ENCODE measurements at regions not wholly inside any gene's neighbourhood (a gene's known extent, or its start where the extent isn't known, plus 50 kb on each side); places are given as distances from the start of the nearest gene placed in this dataset.
"Not testable (repeated sequence)": the region's sequence is repeated elsewhere in the genome, so short reads cannot be mapped to it uniquely, and the experiment has no call there.

DNA sequence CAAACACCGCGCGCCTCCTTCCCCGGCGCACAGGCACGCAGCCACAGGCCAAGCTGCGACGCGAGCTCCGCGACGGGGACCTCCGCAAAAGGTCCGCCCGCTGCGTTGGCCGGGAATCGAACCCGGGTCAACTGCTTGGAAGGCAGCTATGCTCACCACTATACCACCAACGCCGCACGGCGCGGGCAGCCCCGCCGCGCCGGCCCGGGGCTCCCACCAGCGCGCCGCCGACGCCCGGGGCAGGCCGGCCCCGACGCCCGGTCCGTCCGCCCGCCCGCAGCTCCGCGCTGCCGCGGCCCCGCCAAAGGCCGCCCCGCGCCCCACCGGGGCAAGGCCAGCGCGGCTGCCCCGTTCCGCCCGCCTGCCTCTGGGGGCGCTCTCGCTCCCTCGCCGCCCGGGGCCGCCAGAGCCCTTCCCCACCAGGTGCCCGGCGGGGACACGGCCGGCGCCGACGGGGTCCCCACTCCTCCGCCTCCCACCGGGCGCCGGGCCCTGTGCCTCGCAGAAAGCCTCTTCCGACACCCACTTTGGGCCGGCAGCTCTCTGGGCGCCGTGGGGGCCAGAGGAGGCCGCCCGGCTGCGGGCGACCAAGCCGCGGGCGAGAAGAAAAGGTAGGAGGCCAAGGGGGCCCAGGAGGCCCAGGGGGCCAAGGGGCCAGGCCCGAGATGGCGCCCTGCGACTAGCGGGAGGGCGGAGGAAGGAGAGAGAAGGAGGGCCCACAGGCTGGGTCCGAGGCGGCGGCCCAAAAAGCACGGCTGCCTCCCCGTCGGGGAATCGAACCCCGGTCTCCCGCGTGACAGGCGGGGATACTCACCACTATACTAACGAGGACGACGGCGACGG, 50.2 kb upstream of the FCGR2A start:
- DNase-seq; intact Hi-C loops (cut with DNase I, micrococcal nuclease): not testable (repeated sequence)
- peak; percentile 38 for ATAC-seq

DNA sequence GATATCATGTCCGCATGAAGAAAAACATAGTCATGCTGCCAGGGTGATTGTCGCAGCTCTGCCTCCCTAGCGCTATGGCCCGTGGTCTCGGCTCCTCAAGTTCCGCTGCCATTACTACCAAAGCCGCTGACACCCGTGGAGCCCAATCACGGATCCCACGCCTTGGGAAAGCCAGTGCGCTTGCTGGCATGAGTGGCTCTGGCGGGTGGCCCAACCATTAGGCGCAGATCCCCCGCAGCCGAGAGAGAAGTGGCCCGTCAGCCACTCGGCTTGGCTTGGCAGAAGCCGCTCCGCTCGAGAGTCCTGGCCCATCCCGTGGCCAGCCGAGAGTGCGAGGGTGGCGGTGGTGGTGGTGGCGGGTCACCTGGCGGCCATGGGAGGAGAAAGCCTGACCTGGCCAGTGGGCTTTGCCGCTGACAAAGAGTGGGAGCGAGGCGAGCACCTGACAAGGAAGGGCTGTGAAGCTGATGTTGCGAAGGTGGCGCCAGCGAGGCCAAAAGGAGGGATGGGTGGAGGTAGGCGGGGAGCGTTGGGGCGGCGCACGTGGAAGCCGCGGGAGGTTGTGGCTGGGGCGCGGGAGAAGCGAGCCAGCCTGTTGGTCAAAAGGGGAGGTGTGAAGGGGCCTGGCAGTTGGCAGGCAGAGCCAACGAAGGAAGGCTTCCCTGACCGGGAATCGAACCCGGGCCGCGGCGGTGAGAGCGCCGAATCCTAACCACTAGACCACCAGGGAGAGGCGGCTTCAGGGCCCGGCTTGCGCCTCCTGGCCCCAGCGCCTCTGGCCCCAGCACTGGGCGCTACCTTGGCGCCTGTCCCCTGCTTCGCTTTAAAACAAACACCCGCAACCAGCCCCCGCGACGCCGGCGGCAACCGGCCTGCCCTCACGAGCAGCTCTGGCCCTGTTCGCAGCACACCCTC, 51.0 kb upstream of the FCGR2A start:
- peak; percentile 74 for ATAC-seq
- intact Hi-C loops (cut with DNase I, micrococcal nuclease): not testable (repeated sequence)
- peak in 1 of 2 donors; percentile 24 for DNase-seq

DNA sequence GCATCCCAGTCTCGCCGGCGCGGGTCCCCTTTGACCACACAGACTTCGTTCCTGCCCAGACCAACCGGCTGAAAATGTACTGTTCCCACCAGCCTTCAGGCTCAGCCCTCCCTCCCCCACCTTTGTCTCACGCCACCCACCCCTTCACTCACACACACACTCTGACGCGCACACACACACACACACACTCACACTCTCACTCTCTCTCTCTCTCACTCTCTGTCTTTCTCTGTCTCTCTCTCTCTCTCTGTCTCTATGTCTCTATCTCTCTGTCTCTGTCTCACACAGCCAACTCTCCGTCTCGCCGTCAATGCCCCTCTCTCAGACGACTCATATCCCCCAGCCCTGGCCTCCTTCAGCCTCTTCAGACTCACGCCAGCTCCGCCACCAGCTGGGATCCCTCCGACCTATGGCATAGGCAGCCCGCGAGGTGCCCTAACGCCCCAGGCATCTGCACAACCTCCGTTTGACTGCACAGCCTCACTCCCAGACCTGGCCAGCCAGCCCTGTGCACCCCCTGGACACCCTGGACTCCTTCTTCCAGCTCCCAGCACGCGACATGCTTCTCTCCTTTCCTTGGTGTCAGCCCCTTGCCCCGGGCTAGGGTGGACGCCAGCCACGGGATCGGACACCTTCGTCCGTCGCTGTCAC, 53.4 kb upstream of the FCGR2A start:
- DNase-seq; intact Hi-C loops (cut with DNase I, micrococcal nuclease); ATAC-seq: not testable (repeated sequence)

DNA sequence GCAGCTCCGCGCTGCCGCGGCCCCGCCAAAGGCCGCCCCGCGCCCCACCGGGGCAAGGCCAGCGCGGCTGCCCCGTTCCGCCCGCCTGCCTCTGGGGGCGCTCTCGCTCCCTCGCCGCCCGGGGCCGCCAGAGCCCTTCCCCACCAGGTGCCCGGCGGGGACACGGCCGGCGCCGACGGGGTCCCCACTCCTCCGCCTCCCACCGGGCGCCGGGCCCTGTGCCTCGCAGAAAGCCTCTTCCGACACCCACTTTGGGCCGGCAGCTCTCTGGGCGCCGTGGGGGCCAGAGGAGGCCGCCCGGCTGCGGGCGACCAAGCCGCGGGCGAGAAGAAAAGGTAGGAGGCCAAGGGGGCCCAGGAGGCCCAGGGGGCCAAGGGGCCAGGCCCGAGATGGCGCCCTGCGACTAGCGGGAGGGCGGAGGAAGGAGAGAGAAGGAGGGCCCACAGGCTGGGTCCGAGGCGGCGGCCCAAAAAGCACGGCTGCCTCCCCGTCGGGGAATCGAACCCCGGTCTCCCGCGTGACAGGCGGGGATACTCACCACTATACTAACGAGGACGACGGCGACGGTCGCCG, 57.4 kb upstream of the FCGR2A start:
- ATAC-seq: peak; percentile 11
- DNase-seq; intact Hi-C loops (cut with DNase I, micrococcal nuclease): not testable (repeated sequence)

DNA sequence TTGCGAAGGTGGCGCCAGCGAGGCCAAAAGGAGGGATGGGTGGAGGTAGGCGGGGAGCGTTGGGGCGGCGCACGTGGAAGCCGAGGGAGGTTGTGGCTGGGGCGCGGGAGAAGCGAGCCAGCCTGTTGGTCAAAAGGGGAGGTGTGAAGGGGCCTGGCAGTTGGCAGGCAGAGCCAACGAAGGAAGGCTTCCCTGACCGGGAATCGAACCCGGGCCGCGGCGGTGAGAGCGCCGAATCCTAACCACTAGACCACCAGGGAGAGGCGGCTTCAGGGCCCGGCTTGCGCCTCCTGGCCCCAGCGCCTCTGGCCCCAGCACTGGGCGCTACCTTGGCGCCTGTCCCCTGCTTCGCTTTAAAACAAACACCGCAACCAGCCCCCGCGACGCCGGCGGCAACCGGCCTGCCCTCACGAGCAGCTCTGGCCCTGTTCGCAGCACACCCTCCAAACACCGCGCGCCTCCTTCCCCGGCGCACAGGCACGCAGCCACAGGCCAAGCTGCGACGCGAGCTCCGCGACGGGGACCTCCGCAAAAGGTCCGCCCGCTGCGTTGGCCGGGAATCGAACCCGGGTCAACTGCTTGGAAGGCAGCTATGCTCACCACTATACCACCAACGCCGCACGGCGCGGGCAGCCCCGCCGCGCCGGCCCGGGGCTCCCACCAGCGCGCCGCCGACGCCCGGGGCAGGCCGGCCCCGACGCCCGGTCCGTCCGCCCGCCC, 58.1 kb upstream of the FCGR2A start:
- ATAC-seq: peak; percentile 64
- intact Hi-C loops (cut with DNase I, micrococcal nuclease); DNase-seq: not testable (repeated sequence)

DNA sequence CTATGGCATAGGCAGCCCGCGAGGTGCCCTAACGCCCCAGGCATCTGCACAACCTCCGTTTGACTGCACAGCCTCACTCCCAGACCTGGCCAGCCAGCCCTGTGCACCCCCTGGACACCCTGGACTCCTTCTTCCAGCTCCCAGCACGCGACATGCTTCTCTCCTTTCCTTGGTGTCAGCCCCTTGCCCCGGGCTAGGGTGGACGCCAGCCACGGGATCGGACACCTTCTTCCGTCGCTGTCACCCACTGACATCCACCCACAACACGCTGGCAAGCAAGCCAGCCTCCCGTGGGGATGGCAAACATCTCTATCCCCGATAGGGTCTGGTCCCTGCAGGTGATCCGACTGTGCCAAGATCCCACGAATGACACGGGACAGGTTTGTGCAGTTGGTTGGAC, 60.5 kb upstream of the FCGR2A start:
- peak; percentile 15 to 37 for DNase-seq
- intact Hi-C loops (cut with DNase I, micrococcal nuclease): not testable (repeated sequence)
- peak; percentile 12 for ATAC-seq

DNA sequence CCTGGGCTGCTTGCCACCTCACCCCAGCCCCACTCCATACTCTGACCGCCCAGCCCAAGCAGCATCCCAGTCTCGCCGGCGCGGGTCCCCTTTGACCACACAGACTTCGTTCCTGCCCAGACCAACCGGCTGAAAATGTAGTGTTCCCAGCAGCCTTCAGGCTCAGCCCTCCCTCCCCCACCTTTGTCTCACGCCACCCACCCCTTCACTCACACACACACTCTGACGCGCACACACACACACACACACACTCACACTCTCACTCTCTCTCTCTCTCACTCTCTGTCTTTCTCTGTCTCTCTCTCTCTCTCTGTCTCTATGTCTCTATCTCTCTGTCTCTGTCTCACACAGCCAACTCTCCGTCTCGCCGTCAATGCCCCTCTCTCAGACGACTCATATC, 61.0 kb upstream of the FCGR2A start:
- ATAC-seq; DNase-seq; intact Hi-C loops (cut with DNase I, micrococcal nuclease): not testable (repeated sequence)

DNA sequence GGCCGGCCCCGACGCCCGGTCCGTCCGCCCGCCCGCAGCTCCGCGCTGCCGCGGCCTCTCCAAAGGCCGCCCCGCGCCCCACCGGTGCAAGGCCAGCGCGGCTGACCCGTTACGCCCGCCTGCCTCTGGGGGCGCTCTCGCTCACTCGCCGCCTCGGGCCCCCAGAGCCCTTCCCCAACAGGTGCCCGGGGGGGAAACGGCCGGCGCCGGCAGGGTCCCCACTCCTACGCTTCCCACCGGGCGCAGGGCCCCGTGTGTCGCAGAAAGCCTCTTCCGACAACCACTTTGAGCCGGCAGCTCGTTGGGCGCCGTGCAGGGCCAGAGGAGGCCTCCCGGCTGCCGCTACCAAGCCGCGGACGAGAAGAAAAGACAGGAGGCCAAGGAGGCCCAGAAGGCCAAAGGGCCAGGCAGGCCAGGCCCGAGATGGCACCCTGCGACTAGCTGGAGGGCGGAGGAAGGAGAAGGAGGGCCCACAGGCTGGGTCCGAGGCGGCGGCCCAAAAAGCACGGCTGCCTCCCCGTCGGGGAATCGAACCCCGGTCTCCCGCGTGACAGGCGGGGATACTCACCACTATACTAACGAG, 64.9 kb upstream of the FCGR2A start:
- peak; percentile 26 to 63 for DNase-seq
- peak; percentile 47 for ATAC-seq
- intact Hi-C loops (cut with DNase I, micrococcal nuclease): no loop called here

DNA sequence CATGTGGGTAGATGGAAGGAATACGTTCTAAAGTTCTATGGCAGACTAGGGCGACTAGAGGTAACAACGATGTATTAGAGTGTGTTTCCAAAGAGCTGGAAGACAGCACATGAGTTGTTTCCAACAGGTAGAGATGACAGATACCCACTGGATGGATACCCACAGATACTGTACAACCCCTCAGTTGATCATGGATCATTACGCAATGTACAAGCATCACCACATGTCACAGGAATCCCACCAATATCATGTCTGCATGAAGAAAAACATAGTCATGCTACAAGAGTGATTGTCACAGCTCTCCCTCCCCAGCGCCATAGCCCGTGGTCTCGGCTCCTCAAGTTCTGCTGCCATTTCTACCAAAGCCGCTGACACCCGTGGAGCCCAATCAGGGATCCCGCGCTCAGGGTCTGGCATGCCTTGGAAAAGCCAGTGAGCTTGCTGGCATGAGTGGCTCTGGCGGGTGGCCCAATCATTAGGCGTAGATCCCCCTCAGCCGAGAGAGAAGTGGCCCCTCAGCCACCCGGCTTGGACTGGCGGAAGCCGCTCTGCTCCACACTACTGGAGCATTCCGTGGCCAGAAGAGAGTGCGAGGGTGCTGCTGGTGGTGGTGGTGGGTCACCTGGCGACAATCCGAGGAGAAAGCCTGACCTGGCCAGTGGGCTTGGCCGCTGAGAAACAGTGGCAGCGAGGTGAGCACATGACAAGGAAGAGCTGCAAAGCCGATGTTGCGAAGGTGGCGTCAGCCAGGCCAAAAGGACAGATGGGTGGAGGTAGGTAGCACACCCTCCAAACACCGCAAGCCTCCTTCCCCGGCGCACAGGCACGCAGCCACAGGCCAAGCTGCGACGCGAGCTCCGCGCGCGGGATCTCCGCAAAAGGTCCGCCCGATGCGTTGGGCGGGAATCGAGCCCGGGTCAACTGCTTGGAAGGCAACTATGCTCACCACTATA, 65.7 kb upstream of the FCGR2A start:
- peak; percentile 40 for ATAC-seq
- DNase-seq: peak; percentile 15 to 27
- intact Hi-C loops (cut with DNase I, micrococcal nuclease): no loop called here

DNA sequence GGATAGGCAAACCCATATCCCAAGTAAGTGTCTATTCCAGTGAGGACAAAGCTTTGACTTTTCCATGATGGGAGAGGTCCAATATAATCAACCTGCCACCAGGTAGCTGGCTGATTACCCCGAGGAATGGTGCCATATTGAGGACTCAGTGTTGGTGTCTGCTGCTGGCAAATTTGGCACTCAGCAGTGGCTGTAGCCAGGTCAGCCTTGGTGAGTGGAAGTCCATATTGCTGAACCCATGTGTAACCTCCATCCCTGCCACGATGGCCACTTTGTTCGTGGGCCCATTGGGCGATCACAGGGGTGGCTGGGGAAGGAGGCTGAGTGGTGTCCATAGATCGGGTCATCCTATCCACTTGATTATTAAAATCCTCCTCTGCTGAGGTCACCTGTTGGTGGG, 65.5 kb upstream of the CFAP126 start:
- intact Hi-C loops (cut with DNase I, micrococcal nuclease); ATAC-seq; DNase-seq: not testable (repeated sequence)

DNA sequence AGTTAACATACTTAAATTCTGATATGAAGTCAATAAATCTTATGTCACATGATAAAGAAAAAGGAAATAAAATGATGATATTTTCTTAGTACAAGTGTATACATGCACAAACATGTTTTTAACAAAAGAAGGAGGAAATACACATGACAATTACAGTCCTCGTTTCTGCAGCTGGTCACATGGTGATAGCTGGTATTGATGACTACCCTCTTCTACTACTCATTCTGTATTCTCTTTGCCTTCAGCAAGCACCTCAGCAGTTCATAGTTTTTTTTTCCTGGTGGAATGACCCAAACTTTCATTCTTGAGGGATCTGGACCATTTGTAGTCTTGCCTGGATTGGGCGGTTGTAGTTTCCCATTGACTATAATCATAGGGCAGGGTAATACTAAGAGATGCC, 64.4 kb upstream of the CFAP126 start:
- no peak for DNase-seq
- intact Hi-C loops (cut with DNase I, micrococcal nuclease): no loop called here

DNA sequence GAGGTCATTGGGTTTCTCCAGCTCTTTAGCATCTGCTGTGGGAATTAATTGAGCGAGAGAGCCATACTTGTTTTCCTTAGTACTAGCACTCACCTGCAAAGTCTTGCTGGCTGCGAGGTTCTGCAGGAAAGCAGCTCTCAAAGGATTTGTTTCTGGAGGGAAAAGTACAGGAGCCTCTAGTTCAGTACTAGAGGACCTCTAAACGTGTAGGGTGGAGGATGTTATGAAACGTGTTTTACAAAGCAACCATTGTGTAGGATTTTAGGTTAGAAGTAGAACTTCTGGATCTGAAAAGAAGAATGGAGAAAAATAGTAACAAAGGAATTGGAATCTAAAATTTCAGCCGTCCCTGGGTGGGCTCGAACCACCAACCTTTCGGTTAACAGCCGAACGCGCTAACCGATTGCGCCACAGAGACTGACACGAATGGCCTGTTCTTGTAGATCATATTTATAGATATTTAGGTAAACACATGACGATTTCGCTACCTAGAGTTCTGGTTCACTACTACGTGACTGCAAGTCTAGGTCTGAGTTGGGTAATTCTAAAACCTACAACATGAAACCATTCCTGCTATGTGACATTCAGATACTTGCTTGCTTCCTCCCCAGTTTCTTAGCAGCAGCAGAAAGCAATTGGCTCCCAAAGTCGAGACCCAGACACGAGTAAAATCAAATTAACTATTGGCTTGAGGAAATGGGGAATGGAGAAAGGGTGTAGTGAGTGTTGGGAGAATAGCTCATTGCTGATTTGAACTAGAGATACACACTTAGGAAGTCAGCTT, 60.2 kb upstream of the CFAP126 start:
- intact Hi-C loops (cut with DNase I, micrococcal nuclease): no loop called here
- no peak for ATAC-seq
- DNase-seq: no peak

More for the DNA sequence above, 64.4 kb upstream of the CFAP126 start:
- no peak for ATAC-seq

DNA sequence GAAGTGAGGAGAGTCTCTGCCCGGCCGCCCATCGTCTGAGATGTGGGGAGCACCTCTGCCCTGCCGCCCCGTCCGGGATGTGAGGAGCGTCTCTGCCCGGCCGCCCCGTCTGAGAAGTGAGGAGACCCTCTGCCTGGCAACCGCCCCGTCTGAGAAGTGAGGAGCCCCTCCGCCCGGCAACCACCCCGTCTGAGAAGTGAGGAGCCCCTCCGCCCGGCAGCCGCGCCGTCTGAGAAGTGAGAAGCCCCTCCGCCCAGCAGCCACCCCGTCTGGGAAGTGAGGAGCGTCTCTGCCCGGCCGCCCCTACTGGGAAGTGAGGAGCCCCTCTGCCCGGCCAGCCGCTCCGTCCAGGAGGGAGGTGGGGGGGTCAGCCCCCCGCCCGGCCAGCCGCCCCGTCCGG, 55.2 kb upstream of the CFAP126 start:
- DNase-seq; ATAC-seq; intact Hi-C loops (cut with DNase I, micrococcal nuclease): not testable (repeated sequence)

DNA sequence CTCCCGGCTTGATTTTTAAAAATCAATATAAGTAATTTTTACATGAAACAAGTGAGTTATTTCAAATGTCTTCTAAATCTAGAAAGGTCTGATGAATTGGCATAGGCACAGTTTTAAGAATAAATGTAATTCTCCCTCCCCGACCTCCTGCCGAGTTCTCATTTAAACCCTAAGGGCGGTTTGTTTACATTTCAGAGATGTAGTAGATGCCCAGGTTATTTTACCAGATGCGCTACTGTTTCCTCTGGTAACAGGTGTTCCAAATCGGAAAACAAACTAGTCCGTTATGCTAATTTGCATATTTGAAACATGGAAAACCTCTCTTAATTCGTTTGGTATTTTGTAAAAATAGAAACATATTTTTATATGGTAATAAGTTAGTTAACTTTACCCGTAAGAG, 53.8 kb upstream of the CFAP126 start:
- no peak for DNase-seq
- no peak for ATAC-seq
- intact Hi-C loops (cut with DNase I, micrococcal nuclease): no loop called here

DNA sequence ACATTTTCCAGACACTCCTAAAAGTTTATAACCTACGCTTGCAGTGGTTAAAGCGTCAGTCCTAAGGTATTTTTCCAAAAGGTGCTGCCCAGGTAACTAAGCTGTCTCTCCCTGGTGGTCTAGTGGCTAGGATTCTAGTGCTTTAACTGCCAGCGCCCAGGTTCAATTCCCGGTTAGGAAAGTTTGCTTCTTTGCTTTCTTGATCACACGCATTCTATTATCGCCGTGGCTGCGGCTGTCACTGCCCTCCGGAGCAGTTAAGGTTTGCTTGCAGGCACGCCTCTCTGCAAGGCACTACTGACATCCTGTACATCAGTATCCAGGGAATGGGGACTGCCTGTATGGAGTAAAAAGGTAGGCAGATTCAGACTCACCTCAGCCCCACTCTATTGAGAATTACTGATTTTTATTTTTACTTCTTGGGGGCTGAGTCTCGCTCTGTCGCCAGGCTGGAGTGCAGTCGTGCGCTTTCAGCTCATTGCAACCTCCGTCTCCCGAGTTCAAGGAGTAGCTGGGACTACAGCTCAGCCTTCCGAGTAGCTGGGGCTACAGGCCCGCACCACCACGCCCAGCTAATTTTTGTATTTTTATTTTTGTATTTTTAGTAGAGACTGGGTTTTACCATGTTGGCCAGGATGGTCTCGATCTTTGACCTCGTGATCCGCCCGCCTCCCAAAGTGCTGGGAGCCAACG, 53.2 kb upstream of the CFAP126 start:
- ATAC-seq (no peak), DNase-seq (no peak)
- intact Hi-C loops (cut with DNase I, micrococcal nuclease): no loop called here

Data from left colon (tissue), 2 donors.